Mesendoderm (in vitro differentiated cells): ENCODE measurements at regions not wholly inside any gene's neighbourhood (a gene's known extent, or its start where the extent isn't known, plus 50 kb on each side); places are given as distances from the start of the nearest gene placed in this dataset.

ENCODE experiments used
- DNase-seq: peaks from one replicate; pipeline ENCODE4 v3.0.0; 2013
- H2AK5ac ChIP-seq: 2 replicates; pipeline ENCODE4 v1.6.1; 2013; ENCODE audit warnings: low read length, inconsistent platforms
- H2BK120ac ChIP-seq: 2 replicates; pipeline ENCODE4 v1.6.1; 2013; ENCODE audit warnings: low read depth, mild to moderate bottlenecking, low read length, moderate library complexity, mixed read lengths
- H2BK15ac ChIP-seq: replicated peaks from 2 replicates; pipeline ENCODE4 v1.6.1; 2013; ENCODE audit warnings: low read depth, mild to moderate bottlenecking, moderate library complexity
- H2BK5ac ChIP-seq: 2 replicates; pipeline ENCODE4 v1.6.1; 2013; ENCODE audit warnings: low read length, inconsistent platforms
- H3K18ac ChIP-seq: 2 replicates; pipeline ENCODE4 v1.6.1; 2013; ENCODE audit warnings: mild to moderate bottlenecking, low read length, mixed read lengths
- H3K23ac ChIP-seq: one replicate; pipeline ENCODE4 v1.6.1; 2013; ENCODE audit warnings: low read length
- H3K27ac ChIP-seq: 2 replicates; pipeline ENCODE4 v1.5.1; 2013; ENCODE audit warnings: low read depth, mild to moderate bottlenecking, inconsistent platforms, low read length, moderate library complexity
- H3K27me3 ChIP-seq: 2 replicates; pipeline ENCODE4 v1.6.1; 2013; ENCODE audit warnings: low read length, control low read depth, mild to moderate bottlenecking, inconsistent platforms; ENCODE audit not compliant: insufficient read depth, poor library complexity
- H3K36me3 ChIP-seq: 2 replicates; pipeline ENCODE4 v1.6.1; 2013; ENCODE audit warnings: low read length, inconsistent platforms; ENCODE audit not compliant: control insufficient read depth, insufficient read depth
- H3K4ac ChIP-seq: one replicate; pipeline ENCODE4 v1.6.1; 2013; ENCODE audit warnings: low read depth, mild to moderate bottlenecking, low read length, moderate library complexity
- H3K4me1 ChIP-seq: 2 replicates; pipeline ENCODE4 v1.6.1; 2013; ENCODE audit warnings: low read depth, low read length, inconsistent platforms; ENCODE audit not compliant: control insufficient read depth
- H3K4me2 ChIP-seq: 2 replicates; pipeline ENCODE4 v1.6.1; 2013; ENCODE audit warnings: low read length
- H3K4me3 ChIP-seq: 2 replicates; pipeline ENCODE4 v1.5.1; 2013; ENCODE audit warnings: mild to moderate bottlenecking, low read length
- H3K56ac ChIP-seq: one replicate; pipeline ENCODE4 v1.6.1; 2013; ENCODE audit warnings: low read length
- H3K79me1 ChIP-seq: 2 replicates; pipeline ENCODE4 v1.6.1; 2013; ENCODE audit warnings: low read length, inconsistent platforms
- H3K79me2 ChIP-seq: 2 replicates; pipeline ENCODE4 v1.6.1; 2013; ENCODE audit warnings: mild to moderate bottlenecking, low read length; ENCODE audit not compliant: control insufficient read depth, insufficient read depth
- H3K9ac ChIP-seq: 2 replicates; pipeline ENCODE4 v1.6.1; 2013; ENCODE audit warnings: low read length, inconsistent platforms
- H4K5ac ChIP-seq: one replicate; pipeline ENCODE4 v1.6.1; 2013; ENCODE audit warnings: low read length
- H4K8ac ChIP-seq: one replicate; pipeline ENCODE4 v1.6.1; 2013; ENCODE audit warnings: low read depth, mild to moderate bottlenecking, control low read depth, low read length, moderate library complexity
- WGBS: extraction: QIAGEN DNeasy Blood & Tissue Kit; methylation state at CpG from one replicate; pipeline ENCODE4 v1.1.7; 2013; ENCODE audit warnings: low lambda C conversion rate, missing lambda C conversion rate; ENCODE audit not compliant: insufficient coverage; ENCODE audit errors: extremely low coverage; 5-methylcytosine and 5-hydroxymethylcytosine counted together

- Histone ChIP-seq H2BK15ac (no peak overlapping the region), H3K27me3 (no peaks in the 10 kb centered on the region), H3K27ac (no peak overlapping the region), H3K23ac (no peak overlapping the region), H3K18ac (no peak overlapping the region), H2BK5ac (no peak overlapping the region), H2AK5ac (no peak overlapping the region), H3K56ac (no peak overlapping the region), H3K4me3 (no peak overlapping the region), H3K79me2 (no peaks in the 10 kb centered on the region), H3K79me1 (no peaks in the 10 kb centered on the region), H3K4ac (no peak overlapping the region), H4K5ac (no peak overlapping the region), H4K8ac (no peak overlapping the region), H2BK120ac (no peak overlapping the region), H3K4me1 (no peaks in the 10 kb centered on the region), H3K4me2 (no peak overlapping the region), H3K36me3 (no peaks in the 10 kb centered on the region), H3K9ac (no peak overlapping the region)
- DNase-seq = no peak
- no CpG with 5 or more reads among the region's 13 CpGs for WGBS
Observed at GRCh38 chr3:195003006-195003892, 267.7 kb downstream of the XXYLT1 start.

GRCh38 chr3:195003893-195004289 lies 267.1 kb downstream of the XXYLT1 start:
- H3K18ac ChIP-seq = no peak overlapping the region

GRCh38 chr3:195004512-195005250 lies 266.3 kb downstream of the XXYLT1 start:
- Histone ChIP-seq H3K4ac (no peak overlapping the region), H3K79me1 (no peaks in the 10 kb centered on the region), H2BK120ac (no peak overlapping the region), H4K5ac (no peak overlapping the region), H3K18ac (no peak overlapping the region), H2BK15ac (no peak overlapping the region), H3K56ac (no peak overlapping the region), H3K36me3 (no peaks in the 10 kb centered on the region), H4K8ac (no peak overlapping the region), H3K4me1 (no peaks in the 10 kb centered on the region), H3K23ac (no peak overlapping the region), H3K9ac (no peak overlapping the region), H3K79me2 (no peaks in the 10 kb centered on the region), H3K27me3 (no peaks in the 10 kb centered on the region), H2BK5ac (no peak overlapping the region), H3K27ac (no peak overlapping the region), H3K4me2 (no peak overlapping the region), H2AK5ac (no peak overlapping the region), H3K4me3 (no peak overlapping the region)
- no CpG with 5 or more reads among the region's 9 CpGs for WGBS
- no peak for DNase-seq

More at GRCh38 chr3:195003893-195004289, 267.1 kb downstream of the XXYLT1 start:
- Histone ChIP-seq H3K23ac (no peak overlapping the region), H2BK120ac (no peak overlapping the region), H3K9ac (no peak overlapping the region), H3K4me2 (no peak overlapping the region), H4K5ac (no peak overlapping the region), H3K27ac (no peak overlapping the region), H2AK5ac (no peak overlapping the region), H3K36me3 (no peaks in the 10 kb centered on the region), H3K4ac (no peak overlapping the region), H3K4me1 (no peaks in the 10 kb centered on the region), H3K27me3 (no peaks in the 10 kb centered on the region), H3K56ac (no peak overlapping the region), H3K4me3 (no peak overlapping the region), H3K79me2 (no peaks in the 10 kb centered on the region), H2BK15ac (no peak overlapping the region), H4K8ac (no peak overlapping the region), H3K79me1 (no peaks in the 10 kb centered on the region), H2BK5ac (no peak overlapping the region)
- DNase-seq = no peak
- WGBS = no CpG with 5 or more reads among the region's 8 CpGs

GRCh38 chr3:195005251-195005620 lies 265.7 kb downstream of the XXYLT1 start:
- H2BK15ac ChIP-seq = no peak overlapping the region
- no peaks in the 10 kb centered on the region for H3K27me3 ChIP-seq
- no peaks in the 10 kb centered on the region for H3K4me1 ChIP-seq
- no peak overlapping the region for H2BK5ac ChIP-seq
- no peak for DNase-seq
- no peak overlapping the region for H2AK5ac ChIP-seq
- no peak overlapping the region for H3K4ac ChIP-seq
- no peaks in the 10 kb centered on the region for H3K36me3 ChIP-seq
- no CpG with 5 or more reads among the region's 7 CpGs for WGBS
- H3K79me1 ChIP-seq = no peaks in the 10 kb centered on the region
- H3K23ac ChIP-seq = no peak overlapping the region
- no peak overlapping the region for H3K4me3 ChIP-seq
- no peaks in the 10 kb centered on the region for H3K79me2 ChIP-seq
- H3K18ac ChIP-seq = no peak overlapping the region
- no peak overlapping the region for H4K5ac ChIP-seq
- H2BK120ac ChIP-seq = no peak overlapping the region
- H4K8ac ChIP-seq = no peak overlapping the region
- no peak overlapping the region for H3K56ac ChIP-seq
- H3K9ac ChIP-seq = no peak overlapping the region
- no peak overlapping the region for H3K27ac ChIP-seq
- no peak overlapping the region for H3K4me2 ChIP-seq

GRCh38 chr3:195005759-195006510 lies 265.0 kb downstream of the XXYLT1 start:
- Histone ChIP-seq H3K79me1 (no peaks in the 10 kb centered on the region), H4K8ac (no peak overlapping the region), H3K4ac (no peak overlapping the region), H3K56ac (no peak overlapping the region), H3K79me2 (no peaks in the 10 kb centered on the region), H3K4me1 (no peaks in the 10 kb centered on the region), H3K27me3 (no peaks in the 10 kb centered on the region), H2AK5ac (no peak overlapping the region), H3K23ac (no peak overlapping the region), H3K4me2 (no peak overlapping the region), H3K4me3 (no peak overlapping the region), H3K27ac (no peak overlapping the region), H2BK15ac (no peak overlapping the region), H3K9ac (no peak overlapping the region), H4K5ac (no peak overlapping the region), H2BK5ac (no peak overlapping the region), H2BK120ac (no peak overlapping the region), H3K18ac (no peak overlapping the region), H3K36me3 (no peaks in the 10 kb centered on the region)
- WGBS = no CpG with 5 or more reads among the region's 18 CpGs
- no peak for DNase-seq
